Glutamatergic neuron (in vitro differentiated cells): ENCODE measurements at regions not wholly inside any gene's neighbourhood (a gene's known extent, or its start where the extent isn't known, plus 50 kb on each side); places are given as distances from the start of the nearest gene placed in this dataset.
A peak's percentile ranks its signal among the peaks of the same experiment; 100 is the strongest.
"Not testable (repeated sequence)": the region's sequence is repeated elsewhere in the genome, so short reads cannot be mapped to it uniquely, and the experiment has no call there.

Experiments
- DNase-seq: peaks from one replicate; pipeline ENCODE4 v3.0.0; 2022
- H3K27ac Mint-ChIP-seq: one replicate; pipeline ENCODE4 v1.8.0; 2020; ENCODE audit warnings: mild to moderate bottlenecking, mixed read lengths, inconsistent platforms; ENCODE audit not compliant: unreplicated experiment
- H3K27me3 Mint-ChIP-seq: one replicate; pipeline ENCODE4 v1.8.0; 2020; ENCODE audit warnings: mild to moderate bottlenecking, moderate library complexity, mixed read lengths, inconsistent platforms; ENCODE audit not compliant: unreplicated experiment
- H3K36me3 Mint-ChIP-seq: one replicate; pipeline ENCODE4 v1.8.0; 2020; ENCODE audit warnings: mild to moderate bottlenecking, mixed read lengths, inconsistent platforms; ENCODE audit not compliant: unreplicated experiment
- H3K4me1 Mint-ChIP-seq: one replicate; pipeline ENCODE4 v1.8.0; 2020; ENCODE audit warnings: mild to moderate bottlenecking, low read depth, mixed read lengths, inconsistent platforms; ENCODE audit not compliant: unreplicated experiment
- H3K4me3 Mint-ChIP-seq: one replicate; pipeline ENCODE4 v1.8.0; 2020; ENCODE audit warnings: mild to moderate bottlenecking, mixed read lengths, inconsistent platforms; ENCODE audit not compliant: unreplicated experiment
- H3K9me3 Mint-ChIP-seq: one replicate; pipeline ENCODE4 v1.8.0; 2020; ENCODE audit warnings: mild to moderate bottlenecking, moderate library complexity, mixed read lengths, inconsistent platforms; ENCODE audit not compliant: unreplicated experiment
- CTCF ChIP-seq: fragments of 200-600 bp; sonication (generic); IDR thresholded peaks from one replicate; pipeline ENCODE4 v1.5.0; 2021; ENCODE audit not compliant: partially characterized antibody, unreplicated experiment

DNA sequence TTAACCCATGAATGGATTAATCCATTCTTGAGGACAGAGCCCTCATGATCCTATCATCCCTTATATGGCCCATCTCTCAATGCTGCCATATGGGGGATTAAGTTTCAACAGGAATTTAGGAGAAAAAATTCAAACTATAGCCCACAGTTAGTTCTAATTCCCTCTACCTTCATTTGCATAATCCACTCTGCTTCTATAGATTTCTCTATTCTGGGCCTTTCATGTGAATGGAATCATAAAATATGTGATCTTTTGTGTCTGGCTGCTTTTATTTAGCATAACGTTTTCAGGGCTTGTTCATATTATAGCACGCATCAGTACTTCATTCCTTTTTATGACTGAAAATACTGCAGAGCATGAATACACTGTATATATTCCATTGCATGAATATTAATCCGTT, 55.4 kb downstream of the CTSL start:
- TF ChIP-seq CTCF, result no peak
- Mint-ChIP-seq H3K27ac (no peak overlapping the region), H3K36me3 (peaks cover 4% of the 10 kb centered on the region), H3K27me3 (no peaks in the 10 kb centered on the region), H3K9me3 (no peaks in the 10 kb centered on the region), H3K4me1 (peaks cover 9% of the 10 kb centered on the region), H3K4me3 (no peak overlapping the region)
- DNase-seq, result no peak

GRCh38 chr9:87783180-87783579, 57.3 kb downstream of the CTSL start:
- Mint-ChIP-seq H3K9me3 (peaks cover 5% of the 10 kb centered on the region), H3K36me3 (peaks cover 4% of the 10 kb centered on the region), H3K4me3 (no peak overlapping the region), H3K27ac (no peak overlapping the region), H3K4me1 (peaks cover 9% of the 10 kb centered on the region), H3K27me3 (no peaks in the 10 kb centered on the region)
- no peak for DNase-seq
- no peak for TF ChIP-seq CTCF

DNA sequence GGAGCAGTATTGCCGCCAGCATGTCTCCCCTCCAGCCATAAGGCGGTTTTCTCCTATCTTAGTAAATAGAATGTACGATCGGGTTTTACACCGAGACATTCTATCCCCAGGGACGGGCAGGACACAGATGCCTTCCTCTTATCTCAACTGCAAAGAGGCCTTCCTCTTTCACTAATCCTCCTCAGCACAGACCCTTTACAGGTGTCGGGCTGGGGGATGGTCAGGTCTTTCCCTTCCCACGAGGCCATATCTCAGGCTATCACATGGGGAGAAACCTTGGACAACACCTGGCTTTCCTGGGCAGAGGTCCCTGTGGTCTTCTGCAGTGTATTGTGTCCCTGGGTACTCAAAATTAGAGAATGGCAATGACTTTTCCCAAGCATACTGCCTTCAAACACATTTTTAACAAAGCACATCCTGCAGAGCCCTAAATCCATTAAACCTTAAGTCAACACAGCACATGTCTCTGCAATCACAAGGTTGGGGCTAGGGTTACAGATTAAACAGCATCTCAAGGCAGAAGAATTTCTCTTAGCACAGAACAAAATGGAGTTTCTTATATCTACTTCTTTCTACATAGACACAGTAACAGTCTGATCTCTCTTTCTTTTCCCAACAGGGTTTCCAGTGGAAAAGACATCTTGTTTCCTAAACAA, 59.5 kb downstream of the CTSL start:
- H3K9me3 Mint-ChIP-seq, H3K4me3 Mint-ChIP-seq, DNase-seq, H3K4me1 Mint-ChIP-seq, H3K36me3 Mint-ChIP-seq, H3K27me3 Mint-ChIP-seq: not testable (repeated sequence)
- peak overlapping the region; percentile 84 for H3K27ac Mint-ChIP-seq

GRCh38 chr9:87786423-87786822, 60.5 kb downstream of the CTSL start:
- H3K27ac Mint-ChIP-seq, result no peak overlapping the region
- peaks cover 6% of the 10 kb centered on the region for H3K36me3 Mint-ChIP-seq
- no peak for DNase-seq
- H3K4me1 Mint-ChIP-seq, result peaks cover 9% of the 10 kb centered on the region
- no peaks in the 10 kb centered on the region for H3K27me3 Mint-ChIP-seq
- peaks cover 5% of the 10 kb centered on the region for H3K9me3 Mint-ChIP-seq
- H3K4me3 Mint-ChIP-seq, result no peak overlapping the region
- no peak for TF ChIP-seq CTCF

DNA sequence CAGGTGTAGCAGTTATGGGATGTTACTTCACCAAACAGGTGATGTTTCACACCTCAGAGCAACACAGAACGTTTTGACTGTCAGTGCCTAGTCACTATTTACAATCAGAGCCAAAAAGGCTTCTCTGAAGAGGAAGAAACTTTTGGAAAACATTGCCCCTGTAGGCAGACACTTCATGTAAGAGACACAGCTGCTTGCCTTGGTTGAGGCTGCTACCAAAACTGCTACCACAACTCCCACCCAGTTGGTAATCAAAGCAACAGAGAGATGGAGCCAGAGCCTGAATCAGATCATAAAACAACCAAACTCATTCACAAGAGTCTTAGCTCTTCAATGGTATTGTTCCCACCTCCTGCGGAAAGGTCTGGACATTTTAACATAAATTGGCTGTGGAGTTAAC, 61.0 kb downstream of the CTSL start:
- H3K4me3 Mint-ChIP-seq, result no peak overlapping the region

More for the DNA sequence above, 61.0 kb downstream of the CTSL start:
- TF ChIP-seq CTCF, result no peak
- no peak for DNase-seq
- peaks cover 6% of the 10 kb centered on the region for H3K36me3 Mint-ChIP-seq
- H3K27me3 Mint-ChIP-seq, result no peaks in the 10 kb centered on the region
- H3K9me3 Mint-ChIP-seq, result peaks cover 5% of the 10 kb centered on the region
- H3K4me1 Mint-ChIP-seq, result peaks cover 9% of the 10 kb centered on the region
- H3K27ac Mint-ChIP-seq, result no peak overlapping the region
